OCI-M1 (cell line): ENCODE measurements at regions not wholly inside any gene's neighbourhood (a gene's known extent, or its start where the extent isn't known, plus 50 kb on each side); places are given as distances from the start of the nearest gene placed in this dataset.

Experiments used
- DNase-seq: peaks from one replicate; lab custom pipeline; 2025; lab: John Stamatoyannopoulos, UW

- no peak for DNase-seq
Observed at GRCh38 chr6:20341096-20341495, 60.6 kb upstream of the E2F3 start.

GRCh38 chr6:20341564-20341963 is 60.1 kb upstream of the E2F3 start:
- DNase-seq, result no peak

GRCh38 chr6:20346948-20347347 is 54.7 kb upstream of the E2F3 start:
- DNase-seq, result peak; percentile 23

GRCh38 chr6:20348041-20348440 is 53.6 kb upstream of the E2F3 start:
- DNase-seq, result no peak

- DNase-seq, result peak; percentile 77
Observed at GRCh38 chr6:20349225-20349624, 52.5 kb upstream of the E2F3 start.

GRCh38 chr6:20350215-20350614 is 51.5 kb upstream of the E2F3 start:
- no peak for DNase-seq

- no peak for DNase-seq
Observed at GRCh38 chr6:20351534-20351933, 50.1 kb upstream of the E2F3 start.
